ENCODE measurements at regions not wholly inside any gene's neighbourhood (a gene's known extent, or its start where the extent isn't known, plus 50 kb on each side); places are given as distances from the start of the nearest gene placed in this dataset.

DNA sequence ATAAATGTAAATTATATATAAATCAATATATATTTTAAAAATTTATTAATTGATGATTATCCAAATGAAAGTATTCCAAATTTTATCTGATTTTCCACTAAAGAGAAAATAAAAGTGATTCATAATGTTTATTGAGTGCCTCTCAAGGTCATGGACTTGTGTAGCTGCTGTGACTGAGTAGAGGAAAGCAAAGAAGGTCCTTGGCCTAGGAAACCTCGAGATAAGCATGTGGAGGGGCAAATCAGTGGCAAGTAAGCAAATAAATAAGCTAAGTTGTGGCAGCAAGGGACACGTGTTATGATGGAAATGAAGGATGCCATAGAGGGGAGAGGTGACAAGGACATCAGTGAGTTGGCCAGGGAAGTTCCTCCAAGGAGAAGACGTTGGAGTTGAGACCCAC is 866.1 kb upstream of the ID2 start:
- no peak for DNase-seq (ENCODE audit: low read depth)

DNA sequence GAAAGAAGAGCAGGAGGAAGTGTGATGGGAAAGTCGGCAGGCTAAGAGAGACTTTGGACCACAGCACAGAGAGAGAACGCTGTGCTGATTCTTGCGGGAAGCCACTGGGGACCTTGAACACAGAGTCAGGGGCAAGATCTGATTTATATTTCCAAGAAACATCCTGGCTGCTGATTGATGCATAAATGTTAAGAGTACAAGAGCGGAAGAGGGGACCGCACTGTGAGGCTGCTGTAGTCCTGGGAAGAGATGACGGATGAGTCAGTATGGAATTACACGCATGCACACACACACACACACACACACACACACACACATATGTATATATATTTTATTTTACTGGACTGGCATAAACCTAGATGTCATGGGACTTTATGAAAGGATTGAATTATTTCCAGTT is 865.6 kb upstream of the ID2 start:
- no peak for DNase-seq (ENCODE audit: low read depth)

DNA sequence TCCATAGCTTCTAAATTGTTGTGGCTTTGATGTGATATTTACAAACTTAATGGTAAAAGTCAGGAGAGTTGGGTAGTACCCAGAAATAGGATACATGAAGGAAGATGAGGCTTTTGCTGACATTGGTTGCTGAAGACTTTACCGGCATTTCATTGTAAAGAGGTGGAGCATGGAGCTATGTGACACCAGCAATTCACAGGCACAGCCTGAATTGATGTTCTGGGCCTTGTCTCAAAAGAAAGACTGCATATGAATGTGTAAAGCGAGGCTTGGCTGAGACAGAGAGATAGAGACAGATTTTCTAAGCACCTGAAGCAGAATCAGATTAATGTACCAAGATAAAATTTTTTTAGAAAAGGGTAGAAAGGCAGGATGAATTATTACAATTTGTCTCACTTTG is 864.9 kb upstream of the ID2 start:
- DNase-seq (ENCODE audit: low read depth) = no peak

GRCh38 chr2:7819316-7819715 is 862.5 kb upstream of the ID2 start:
- no peak for DNase-seq (ENCODE audit: low read depth)

GRCh38 chr2:7819850-7820249 is 862.0 kb upstream of the ID2 start:
- no peak for DNase-seq (ENCODE audit: low read depth)

GRCh38 chr2:7824211-7824610 is 857.6 kb upstream of the ID2 start:
- no peak for DNase-seq (ENCODE audit: low read depth)

DNA sequence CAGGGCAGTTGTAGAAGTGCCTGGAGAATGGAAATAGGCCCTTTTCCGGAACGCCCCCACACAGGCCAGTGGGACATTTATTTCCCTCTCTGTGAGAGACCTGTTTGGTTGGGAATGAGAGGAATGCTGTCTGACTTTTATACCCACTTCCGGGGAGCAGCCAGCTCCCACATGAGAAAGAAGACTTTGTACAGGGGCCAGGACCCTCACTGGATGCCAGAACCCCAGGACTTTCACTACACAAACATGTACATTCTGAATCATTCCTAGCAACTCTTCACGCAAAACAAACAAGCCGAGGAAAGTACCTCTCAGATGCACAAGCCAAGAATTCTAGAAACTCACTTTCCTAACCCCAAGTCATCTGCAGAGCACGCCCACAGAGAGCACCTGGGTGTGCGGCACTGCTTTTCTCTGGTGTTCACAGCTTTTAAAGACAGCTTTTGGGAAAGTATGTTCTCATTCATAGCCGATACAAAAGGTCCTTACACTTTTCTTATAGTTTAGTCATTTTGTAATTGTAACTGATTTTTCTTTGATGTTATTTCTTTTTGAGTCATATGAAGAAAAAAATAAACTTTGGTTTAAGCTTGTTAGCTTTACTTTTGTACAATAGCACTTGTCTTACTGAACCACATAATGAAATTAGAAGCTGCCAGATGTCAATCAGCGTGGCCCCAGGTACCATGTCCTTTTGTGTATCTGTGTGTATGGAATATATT is 856.1 kb upstream of the ID2 start:
- no peak for DNase-seq (ENCODE audit: low read depth)

GRCh38 chr2:7826656-7827055 is 855.2 kb upstream of the ID2 start:
- no peak for DNase-seq (ENCODE audit: low read depth)

DNA sequence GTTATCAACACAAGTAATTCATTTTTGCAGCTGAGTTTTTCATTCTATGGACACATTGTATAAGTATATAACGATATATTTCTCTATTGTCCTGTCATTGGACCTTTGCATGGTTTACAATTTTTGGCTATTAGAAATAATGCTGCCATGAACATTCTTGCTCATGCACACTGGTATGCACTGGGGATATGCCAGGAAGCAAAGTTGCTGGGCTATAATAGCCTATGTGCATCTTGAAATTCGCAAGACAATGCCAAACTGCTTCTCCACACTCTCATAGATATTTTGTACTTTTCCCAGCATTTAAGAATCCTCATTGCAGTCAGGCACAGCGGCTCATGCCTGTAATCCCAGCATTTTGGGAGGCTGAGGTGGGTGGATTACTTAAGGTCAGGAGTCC is 852.6 kb upstream of the ID2 start:
- no peak for DNase-seq (ENCODE audit: low read depth)

GRCh38 chr2:7830616-7831015 is 851.2 kb upstream of the ID2 start:
- DNase-seq (ENCODE audit: low read depth) = no peak

DNA sequence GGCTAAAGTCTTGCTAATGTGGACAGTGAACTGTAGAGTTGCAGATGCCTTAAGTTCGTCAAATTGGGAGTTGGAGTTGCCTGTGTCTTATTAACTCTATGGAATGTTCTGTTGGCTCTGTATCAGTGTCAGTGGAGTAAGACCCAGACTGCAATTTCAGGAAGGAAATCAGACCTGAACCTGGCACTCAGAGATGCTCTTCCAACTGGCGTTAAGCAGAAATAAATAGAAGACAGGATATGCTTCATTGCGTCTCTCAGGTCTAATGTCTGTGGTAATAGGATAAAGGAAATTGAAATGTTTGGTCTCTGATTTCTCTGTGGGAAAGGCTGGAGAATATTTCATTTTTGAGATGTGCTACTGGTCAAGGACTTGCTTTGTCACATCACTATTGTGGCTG is 846.7 kb upstream of the ID2 start:
- DNase-seq (ENCODE audit: low read depth) = no peak

- no peak for DNase-seq (ENCODE audit: low read depth)
These were observed 845.9 kb upstream of the ID2 start for GRCh38 chr2:7835693-7836680.

DNA sequence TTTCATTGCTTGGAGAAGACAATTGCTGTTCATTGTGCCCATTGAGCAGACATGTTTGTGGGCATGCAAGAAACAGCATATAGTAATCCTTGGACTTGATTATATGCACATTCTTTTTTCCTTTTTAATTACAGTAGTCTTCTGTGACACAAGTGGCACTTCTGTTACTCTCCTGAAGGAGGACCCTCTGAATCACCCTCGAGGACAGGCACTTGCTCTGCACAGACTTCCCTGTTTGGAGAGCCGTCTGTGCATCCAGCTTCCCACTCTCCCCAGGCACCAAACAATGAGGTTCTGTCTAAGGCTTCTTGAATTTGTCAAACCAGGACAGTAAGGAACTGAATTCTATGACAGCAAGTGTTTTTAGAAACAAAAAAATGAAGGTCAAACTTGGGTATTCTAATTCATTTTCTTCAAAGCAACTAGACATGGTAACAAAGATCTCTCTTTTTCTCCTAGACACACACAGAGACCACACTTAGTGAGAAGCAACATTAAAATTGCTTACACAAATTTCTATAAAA is 844.6 kb upstream of the ID2 start:
- no peak for DNase-seq (ENCODE audit: low read depth)

- DNase-seq (ENCODE audit: low read depth) = no peak
These were observed 843.2 kb upstream of the ID2 start for GRCh38 chr2:7838669-7839068.

- DNase-seq (ENCODE audit: low read depth) = no peak
These were observed 841.0 kb upstream of the ID2 start for GRCh38 chr2:7840651-7841380.

GRCh38 chr2:7841751-7842150 is 840.1 kb upstream of the ID2 start:
- no peak for DNase-seq (ENCODE audit: low read depth)

GRCh38 chr2:7844414-7844965 is 837.4 kb upstream of the ID2 start:
- no peak for DNase-seq (ENCODE audit: low read depth)

DNA sequence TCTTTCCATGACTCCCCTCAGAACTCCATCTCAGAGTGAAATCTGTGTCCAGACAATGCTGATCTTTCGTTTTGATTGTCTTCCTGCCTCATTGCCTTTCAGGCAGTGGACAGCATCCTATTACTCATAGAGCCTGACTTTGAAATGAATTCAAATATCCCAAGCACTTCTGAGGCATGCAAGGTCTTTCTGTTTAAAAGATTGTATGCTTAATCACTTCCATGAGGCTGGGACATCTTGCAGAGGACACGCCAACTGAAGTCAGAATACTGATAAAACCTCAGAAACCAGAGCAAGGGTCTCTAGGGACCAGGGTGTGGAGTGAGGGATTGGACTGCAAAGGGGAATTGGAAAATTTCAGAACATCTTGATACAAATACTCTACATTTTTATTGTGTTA is 836.5 kb upstream of the ID2 start:
- DNase-seq (ENCODE audit: low read depth) = no peak

- DNase-seq (ENCODE audit: low read depth) = no peak
These were observed 835.2 kb upstream of the ID2 start for GRCh38 chr2:7846607-7847006.

DNA sequence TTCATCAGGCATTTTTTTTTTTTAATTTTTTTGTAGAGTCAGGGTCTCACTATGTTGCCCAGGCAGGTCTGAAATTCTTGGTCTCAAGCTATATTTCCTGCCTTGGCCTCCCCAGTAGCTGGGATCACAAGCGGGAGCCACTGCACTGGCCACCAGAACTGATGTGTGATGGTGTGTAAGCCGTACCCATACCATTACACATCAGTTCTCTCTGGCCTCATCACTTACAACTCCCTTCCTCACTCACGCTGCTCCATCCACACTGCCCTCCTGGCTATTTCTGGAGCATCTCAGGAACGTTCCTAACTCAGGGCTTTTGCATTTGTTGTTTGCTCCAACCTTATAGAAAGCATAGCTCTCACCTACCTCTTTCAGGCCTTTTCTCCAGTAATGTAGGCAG is 834.5 kb upstream of the ID2 start:
- no peak for DNase-seq (ENCODE audit: low read depth)

- no peak for DNase-seq (ENCODE audit: low read depth)
These were observed 832.8 kb upstream of the ID2 start for GRCh38 chr2:7849027-7849426.

DNA sequence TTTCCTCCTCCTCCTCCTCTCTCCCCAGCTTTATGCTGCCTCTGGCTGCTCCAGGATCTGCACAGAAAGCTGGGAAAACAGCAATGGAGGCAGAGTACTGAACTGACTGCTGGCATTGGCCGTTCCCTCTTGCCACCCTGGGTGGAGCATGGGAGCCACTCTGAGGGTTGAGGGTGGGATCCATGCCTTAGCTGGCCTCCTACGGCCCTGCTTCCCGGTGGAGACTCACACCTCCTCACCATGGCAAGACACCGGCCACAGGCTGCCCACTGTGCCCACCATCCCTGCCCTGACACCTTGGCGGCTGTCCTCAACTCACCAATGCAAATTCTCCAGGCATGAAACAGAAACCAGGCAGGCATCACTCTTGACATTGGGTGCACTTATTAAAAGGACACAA is 832.3 kb upstream of the ID2 start:
- no peak for DNase-seq (ENCODE audit: low read depth)

Measured in CMK (cell line).